Nephron (organoid): ENCODE measurements at regions not wholly inside any gene's neighbourhood (a gene's known extent, or its start where the extent isn't known, plus 50 kb on each side); places are given as distances from the start of the nearest gene placed in this dataset.

Experiments
- H3K27ac Mint-ChIP-seq, 3 experiments: 2 replicates each; pipeline ENCODE4 v1.8.0; 2020; ENCODE audit warnings: mixed read lengths in 3 of 3, mild to moderate bottlenecking in 2 of 3, moderate library complexity in 1 of 3
- H3K27me3 Mint-ChIP-seq: 2 replicates; pipeline ENCODE4 v1.8.0; 2021; ENCODE audit warnings: low read depth, mild to moderate bottlenecking, moderate library complexity, mixed read lengths
- H3K36me3 Mint-ChIP-seq: 2 replicates; pipeline ENCODE4 v1.8.0; 2020; ENCODE audit warnings: low read depth, mixed read lengths
- H3K4me1 Mint-ChIP-seq: 2 replicates; pipeline ENCODE4 v1.8.0; 2020; ENCODE audit warnings: mixed read lengths
- H3K4me3 Mint-ChIP-seq, 3 experiments: 2 replicates each; pipeline ENCODE4 v1.8.0; 2020; ENCODE audit warnings: mild to moderate bottlenecking in 3 of 3, mixed read lengths in 3 of 3, moderate library complexity in 2 of 3
- H3K9me3 Mint-ChIP-seq: 2 replicates; pipeline ENCODE4 v1.8.0; 2020; ENCODE audit warnings: mixed read lengths
- TF ChIP-seq, protein P1 (sequence below), 3 experiments: fragments of 200-600 bp; sonication (generic); IDR thresholded peaks; one replicate each; pipeline ENCODE4 v1.5.0; 2021; ENCODE audit warnings: antibody characterized with exemption in 3 of 3; ENCODE audit not compliant: unreplicated experiment in 3 of 3

DNA sequence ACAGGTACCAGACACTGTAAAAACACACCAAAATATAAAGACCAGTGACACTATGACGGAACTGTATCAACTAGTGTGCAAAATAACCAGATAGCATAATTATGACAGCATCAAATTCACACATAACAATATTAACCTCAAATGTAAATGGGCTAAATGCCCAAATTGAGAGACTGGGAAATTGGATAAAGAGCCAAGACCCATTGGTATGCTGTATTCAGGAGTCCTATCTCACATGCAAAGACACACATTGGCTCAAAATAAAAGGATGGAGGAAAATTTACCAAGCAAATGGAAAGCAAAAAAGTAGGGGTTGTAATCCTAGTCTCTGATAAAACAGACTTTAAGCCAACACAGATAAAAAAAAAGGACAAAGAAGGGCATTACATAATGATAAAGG, 416.3 kb upstream of the ZNF608 start:
- Mint-ChIP-seq H3K27ac (no peak overlapping the region), H3K36me3 (peaks cover 44% of the 10 kb centered on the region), H3K9me3 (peaks cover 55% of the 10 kb centered on the region), H3K4me1 (no peaks in the 10 kb centered on the region), H3K4me3 (no peak overlapping the region), H3K27me3 (peaks cover 6% of the 10 kb centered on the region)
- TF ChIP-seq, protein P1, sequence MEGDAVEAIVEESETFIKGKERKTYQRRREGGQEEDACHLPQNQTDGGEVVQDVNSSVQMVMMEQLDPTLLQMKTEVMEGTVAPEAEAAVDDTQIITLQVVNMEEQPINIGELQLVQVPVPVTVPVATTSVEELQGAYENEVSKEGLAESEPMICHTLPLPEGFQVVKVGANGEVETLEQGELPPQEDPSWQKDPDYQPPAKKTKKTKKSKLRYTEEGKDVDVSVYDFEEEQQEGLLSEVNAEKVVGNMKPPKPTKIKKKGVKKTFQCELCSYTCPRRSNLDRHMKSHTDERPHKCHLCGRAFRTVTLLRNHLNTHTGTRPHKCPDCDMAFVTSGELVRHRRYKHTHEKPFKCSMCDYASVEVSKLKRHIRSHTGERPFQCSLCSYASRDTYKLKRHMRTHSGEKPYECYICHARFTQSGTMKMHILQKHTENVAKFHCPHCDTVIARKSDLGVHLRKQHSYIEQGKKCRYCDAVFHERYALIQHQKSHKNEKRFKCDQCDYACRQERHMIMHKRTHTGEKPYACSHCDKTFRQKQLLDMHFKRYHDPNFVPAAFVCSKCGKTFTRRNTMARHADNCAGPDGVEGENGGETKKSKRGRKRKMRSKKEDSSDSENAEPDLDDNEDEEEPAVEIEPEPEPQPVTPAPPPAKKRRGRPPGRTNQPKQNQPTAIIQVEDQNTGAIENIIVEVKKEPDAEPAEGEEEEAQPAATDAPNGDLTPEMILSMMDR (IDR thresholded peaks at IDR 0.05; ENCODE audit: unreplicated experiment in 3 of 3), result no peak

DNA sequence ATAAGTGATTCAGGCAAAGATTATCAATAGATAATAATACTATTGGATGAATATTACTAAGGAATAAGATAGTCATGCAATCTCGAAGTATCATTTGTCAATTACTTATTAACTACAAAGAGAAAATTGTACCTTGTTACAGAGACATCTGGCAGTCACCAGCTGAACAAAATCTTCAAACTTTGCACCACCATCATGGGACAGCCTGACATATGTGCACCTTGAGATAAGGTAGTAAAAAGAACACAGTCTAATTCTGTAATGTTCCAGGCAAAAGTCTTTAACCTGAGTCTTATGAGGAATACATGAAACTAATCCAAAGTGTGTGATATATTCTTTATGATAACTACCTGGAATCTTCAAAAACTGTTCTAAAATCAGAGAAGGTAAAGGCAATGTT, 423.0 kb upstream of the ZNF608 start:
- Mint-ChIP-seq H3K9me3 (peaks cover 30% of the 10 kb centered on the region), H3K4me1 (no peaks in the 10 kb centered on the region), H3K27me3 (peaks cover 8% of the 10 kb centered on the region), H3K36me3 (peaks cover 27% of the 10 kb centered on the region), H3K27ac (no peak overlapping the region), H3K4me3 (no peak overlapping the region)
- TF ChIP-seq, protein P1 (IDR thresholded peaks at IDR 0.05; ENCODE audit: unreplicated experiment in 3 of 3), result no peak

DNA sequence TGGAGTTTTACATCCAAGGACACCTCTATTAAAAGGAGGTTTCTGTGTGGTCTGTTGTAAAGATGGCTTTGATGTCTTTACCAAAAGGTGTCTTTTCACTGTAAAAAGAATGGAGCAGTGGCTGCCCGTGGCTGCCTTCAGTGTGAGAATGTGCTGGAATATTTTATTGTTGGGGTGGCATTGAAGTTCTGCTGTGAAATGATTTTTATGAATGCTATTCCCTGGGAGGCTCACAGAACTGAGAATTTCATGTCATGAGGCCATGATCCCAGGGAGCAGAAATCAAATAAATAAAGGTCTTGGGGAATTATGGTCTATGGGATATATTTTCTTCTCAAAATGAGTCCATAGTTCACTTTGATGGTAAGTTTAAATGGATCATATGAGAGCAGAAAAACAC, 425.2 kb upstream of the ZNF608 start:
- TF ChIP-seq, protein P1 (IDR thresholded peaks at IDR 0.05; ENCODE audit: unreplicated experiment in 3 of 3), result no peak

DNA sequence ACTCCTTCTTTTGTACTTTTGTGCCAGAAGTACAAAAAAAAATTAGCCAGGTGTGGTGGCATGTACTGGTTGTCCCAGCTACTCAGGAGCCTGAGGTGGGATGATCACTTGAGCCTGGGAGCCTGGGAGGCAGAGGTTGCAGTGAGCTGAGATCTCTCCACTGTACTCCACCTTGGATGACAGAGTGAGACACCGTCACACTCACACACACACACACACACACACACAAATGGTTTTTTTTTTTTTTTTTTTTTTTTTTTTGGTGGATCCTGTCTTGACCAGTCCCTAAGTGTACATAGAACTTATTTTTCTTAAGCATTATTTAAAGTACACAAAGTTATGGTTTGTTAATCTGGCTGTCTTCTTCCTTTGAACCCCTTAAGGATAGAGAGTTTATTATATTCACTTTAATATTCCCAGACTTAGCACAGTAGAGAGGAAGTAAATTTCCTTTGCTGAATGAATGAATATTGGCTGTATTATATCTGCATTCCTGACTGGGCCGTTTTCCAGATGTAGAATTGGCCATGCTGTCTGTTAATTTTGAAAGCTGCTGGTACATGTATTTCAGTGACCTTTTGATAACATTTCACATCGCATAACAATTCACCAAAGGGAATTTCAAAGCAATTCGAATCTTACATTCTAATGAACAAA, 429.0 kb upstream of the ZNF608 start:
- Mint-ChIP-seq H3K27me3 (peaks cover 12% of the 10 kb centered on the region), H3K4me1 (no peaks in the 10 kb centered on the region), H3K9me3 (peaks cover 3% of the 10 kb centered on the region), H3K4me3 (no peak overlapping the region), H3K36me3 (no peaks in the 10 kb centered on the region), H3K27ac (no peak overlapping the region)
- TF ChIP-seq, protein P1 (IDR thresholded peaks at IDR 0.05; ENCODE audit: unreplicated experiment in 3 of 3), result no peak

More for the DNA sequence above, 425.2 kb upstream of the ZNF608 start:
- Mint-ChIP-seq H3K36me3 (peaks cover 8% of the 10 kb centered on the region), H3K27me3 (peaks cover 8% of the 10 kb centered on the region), H3K27ac (no peak overlapping the region), H3K4me1 (no peaks in the 10 kb centered on the region), H3K9me3 (peaks cover 11% of the 10 kb centered on the region), H3K4me3 (no peak overlapping the region)

DNA sequence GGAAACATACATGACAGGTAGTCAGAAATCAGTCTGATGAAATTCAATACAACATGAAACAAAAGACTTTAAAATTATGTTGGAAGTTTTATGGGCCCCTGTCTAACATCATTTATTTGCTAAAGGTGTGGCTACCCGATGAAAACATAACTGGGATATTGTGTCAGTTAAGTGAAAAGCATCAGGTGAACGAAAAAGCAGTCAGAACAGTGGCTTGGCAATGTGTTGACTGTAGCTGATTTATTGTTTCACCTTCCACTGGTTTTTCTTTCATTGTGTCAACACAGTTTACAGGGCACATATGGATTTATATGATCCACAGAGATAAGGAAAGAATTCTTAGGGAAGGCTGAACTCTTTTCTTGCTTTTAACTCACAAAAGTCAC, 429.6 kb upstream of the ZNF608 start:
- Mint-ChIP-seq H3K27me3 (peaks cover 11% of the 10 kb centered on the region), H3K4me3 (no peak overlapping the region), H3K9me3 (peaks cover 3% of the 10 kb centered on the region), H3K36me3 (no peaks in the 10 kb centered on the region), H3K27ac (no peak overlapping the region), H3K4me1 (no peaks in the 10 kb centered on the region)
- TF ChIP-seq, protein P1 (IDR thresholded peaks at IDR 0.05; ENCODE audit: unreplicated experiment in 3 of 3), result no peak

DNA sequence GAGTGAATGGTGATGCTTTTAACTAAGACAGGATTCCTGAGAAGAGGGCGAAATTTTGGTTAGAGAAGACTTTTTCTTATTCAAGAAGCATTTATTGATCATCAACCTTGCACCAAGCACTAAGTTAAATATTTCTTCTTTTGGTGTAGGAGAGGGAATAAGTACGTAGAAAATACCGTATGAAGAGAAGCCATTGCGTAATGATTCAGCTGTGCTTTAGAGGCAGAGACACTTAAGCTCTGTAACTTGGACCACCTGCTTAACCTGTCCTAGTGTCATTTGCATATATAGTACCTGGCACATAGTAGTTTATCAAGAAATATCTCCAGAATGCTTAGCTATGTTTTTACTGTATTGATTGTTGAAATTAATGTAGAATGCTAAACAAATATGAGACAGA, 430.9 kb upstream of the ZNF608 start:
- Mint-ChIP-seq H3K9me3 (peaks cover 3% of the 10 kb centered on the region), H3K27me3 (peaks cover 8% of the 10 kb centered on the region), H3K27ac (no peak overlapping the region), H3K36me3 (no peaks in the 10 kb centered on the region), H3K4me1 (no peaks in the 10 kb centered on the region), H3K4me3 (no peak overlapping the region)
- TF ChIP-seq, protein P1 (IDR thresholded peaks at IDR 0.05; ENCODE audit: unreplicated experiment in 3 of 3), result no peak
